Neuronal stem cell (in vitro differentiated cells): ENCODE measurements at regions not wholly inside any gene's neighbourhood (a gene's known extent, or its start where the extent isn't known, plus 50 kb on each side); places are given as distances from the start of the nearest gene placed in this dataset.
"Not testable (repeated sequence)": the region's sequence is repeated elsewhere in the genome, so short reads cannot be mapped to it uniquely, and the experiment has no call there.

Experiments used
- DNase-seq: peaks from one replicate; pipeline ENCODE4 v3.0.0-alpha.2; 2013; ENCODE audit warnings: low spot score
- H2AFZ ChIP-seq: one replicate; pipeline ENCODE4 v1.6.1; 2013; ENCODE audit warnings: mild to moderate bottlenecking, low read length, inconsistent platforms
- H2AK5ac ChIP-seq: 2 replicates; pipeline ENCODE4 v1.6.1; 2013; ENCODE audit warnings: low read depth, mild to moderate bottlenecking, inconsistent platforms, low read length, moderate library complexity, mixed read lengths
- H2BK120ac ChIP-seq: 2 replicates; pipeline ENCODE4 v1.6.1; 2013; ENCODE audit warnings: low read depth, mild to moderate bottlenecking, inconsistent platforms, low read length, moderate library complexity, mixed read lengths
- H2BK12ac ChIP-seq: one replicate; pipeline ENCODE4 v1.6.1; 2013; ENCODE audit warnings: low read length, inconsistent platforms
- H2BK15ac ChIP-seq: 2 replicates; pipeline ENCODE4 v1.6.1; 2013; ENCODE audit warnings: mild to moderate bottlenecking, low read length, inconsistent platforms, mixed read lengths
- H2BK5ac ChIP-seq: one replicate; pipeline ENCODE4 v1.6.1; 2013; ENCODE audit warnings: inconsistent platforms, mild to moderate bottlenecking, low read length, moderate library complexity
- H3K14ac ChIP-seq: one replicate; pipeline ENCODE4 v1.6.1; 2013; ENCODE audit warnings: low read length, inconsistent platforms
- H3K18ac ChIP-seq: 2 replicates; pipeline ENCODE4 v1.6.1; 2013; ENCODE audit warnings: low read length, inconsistent platforms
- H3K23ac ChIP-seq: 2 replicates; pipeline ENCODE4 v1.6.1; 2013; ENCODE audit warnings: low read depth, mild to moderate bottlenecking, mixed read lengths, low read length, inconsistent platforms; ENCODE audit not compliant: poor library complexity
- H3K27ac ChIP-seq: replicated peaks from 3 replicates; pipeline ENCODE4 v1.5.1; 2013; ENCODE audit warnings: low read length, inconsistent platforms
- H3K27me3 ChIP-seq, 3 experiments: 2 replicates each; pipeline ENCODE4 v1.6.1; 2013; ENCODE audit warnings: low read length in 3 of 3, mild to moderate bottlenecking in 2 of 3, inconsistent platforms in 1 of 3, low read depth in 1 of 3, mixed read lengths in 1 of 3, moderate library complexity in 1 of 3; ENCODE audit not compliant: control insufficient read depth in 3 of 3, insufficient read depth in 3 of 3
- H3K36me3 ChIP-seq, 2 donors: replicated peaks in 1 of 2; 2 replicates each; pipeline ENCODE4 v1.6.1; 2013; ENCODE audit warnings: low read length in 2 of 2; ENCODE audit not compliant: control insufficient read depth in 2 of 2, insufficient read depth in 2 of 2
- H3K4ac ChIP-seq: 2 replicates; pipeline ENCODE4 v1.6.1; 2013; ENCODE audit warnings: inconsistent platforms, mild to moderate bottlenecking, low read length, moderate library complexity
- H3K4me1 ChIP-seq, 2 donors: 1 replicate in 1 of 2; 2 replicates in 1 of 2; pipeline ENCODE4 v1.6.1; 2013; ENCODE audit warnings: low read length in 2 of 2, low read depth in 1 of 2; ENCODE audit not compliant: control insufficient read depth in 2 of 2, insufficient read depth in 1 of 2
- H3K4me2 ChIP-seq: one replicate; pipeline ENCODE4 v1.6.1; 2013; ENCODE audit warnings: mild to moderate bottlenecking, low read length, inconsistent platforms; ENCODE audit not compliant: insufficient read depth, poor library complexity, severe bottlenecking
- H3K4me3 ChIP-seq, 2 donors: 2 replicates each; pipeline ENCODE4 v1.5.1; 2013; ENCODE audit warnings: low read length in 2 of 2, mild to moderate bottlenecking in 2 of 2, inconsistent platforms in 1 of 2, moderate library complexity in 1 of 2
- H3K79me1 ChIP-seq: one replicate; pipeline ENCODE4 v1.6.1; 2013; ENCODE audit warnings: low read depth, mild to moderate bottlenecking, inconsistent platforms, low read length, moderate library complexity
- H3K9ac ChIP-seq: one replicate; pipeline ENCODE4 v1.6.1; 2013; ENCODE audit warnings: mild to moderate bottlenecking, low read depth, low read length, inconsistent platforms; ENCODE audit not compliant: poor library complexity
- H3K9me3 ChIP-seq, 2 donors: replicated peaks in 1 of 2; 2 replicates each; pipeline versions ENCODE3 to v1.6.1; 2013; ENCODE audit warnings: low read length in 2 of 2, mild to moderate bottlenecking in 2 of 2, inconsistent platforms in 1 of 2, low read depth in 1 of 2, mixed read lengths in 1 of 2, moderate library complexity in 1 of 2; ENCODE audit not compliant: control insufficient read depth in 2 of 2, insufficient read depth in 1 of 2
- H4K8ac ChIP-seq: one replicate; pipeline ENCODE4 v1.6.1; 2013; ENCODE audit warnings: low read depth, mild to moderate bottlenecking, inconsistent platforms, low read length, moderate library complexity
- H4K91ac ChIP-seq: one replicate; pipeline ENCODE4 v1.6.1; 2013; ENCODE audit warnings: low read length, low read depth, mild to moderate bottlenecking, inconsistent platforms; ENCODE audit not compliant: poor library complexity
- WGBS, 2 donors: extraction: QIAGEN DNeasy Blood & Tissue Kit; methylation state at CpG; one replicate each; pipeline ENCODE4 v1.1.7; 2013; ENCODE audit warnings: missing lambda C conversion rate in 2 of 2, mixed read lengths in 1 of 2; ENCODE audit not compliant: insufficient read length in 2 of 2, insufficient replicate concordance in 1 of 2; ENCODE audit errors: extremely low coverage in 2 of 2; 5-methylcytosine and 5-hydroxymethylcytosine counted together

GRCh38 chr5:157968570-157968969 is 109.6 kb upstream of the CLINT1 start:
- H2BK12ac ChIP-seq, H2AFZ ChIP-seq, H3K4me3 ChIP-seq, H2BK120ac ChIP-seq, H3K23ac ChIP-seq, H3K36me3 ChIP-seq, H3K18ac ChIP-seq, H3K27me3 ChIP-seq, DNase-seq, H3K4me1 ChIP-seq, H3K79me1 ChIP-seq, H2AK5ac ChIP-seq, H3K4ac ChIP-seq, H4K91ac ChIP-seq, H4K8ac ChIP-seq, H3K9ac ChIP-seq, H3K9me3 ChIP-seq, H2BK5ac ChIP-seq, H2BK15ac ChIP-seq, H3K27ac ChIP-seq, H3K14ac ChIP-seq, H3K4me2 ChIP-seq: not testable (repeated sequence)
- WGBS, 2 donors = no CpG with 5 or more reads among the region's 6 CpGs

DNA sequence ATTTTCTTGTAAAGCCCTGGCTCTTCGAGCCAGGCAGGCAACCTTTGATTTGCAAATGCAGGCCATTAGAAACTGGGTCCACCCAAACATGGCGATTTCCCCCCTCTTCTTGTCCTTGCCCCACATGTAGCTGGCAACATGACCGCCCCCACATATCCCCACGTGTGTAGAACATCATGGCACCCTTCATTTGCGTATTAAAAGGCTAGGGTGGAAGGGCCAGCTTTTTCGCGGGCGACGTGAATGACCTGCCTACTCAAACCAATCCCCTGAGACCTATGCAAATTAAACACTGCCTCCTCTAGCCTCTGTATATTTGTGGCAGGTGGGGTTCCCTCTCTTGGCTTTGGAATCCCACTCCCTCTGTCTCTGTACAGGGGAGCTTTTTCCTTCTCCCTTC is 107.0 kb upstream of the CLINT1 start:
- H3K9ac ChIP-seq = no peak overlapping the region
- H4K91ac ChIP-seq = no peak overlapping the region
- DNase-seq = no peak
- H2BK12ac ChIP-seq = no peak overlapping the region
- no peaks in the 10 kb centered on the region for H3K27me3 ChIP-seq
- no peak overlapping the region for H3K14ac ChIP-seq
- H3K4ac ChIP-seq = no peak overlapping the region
- no CpG with 5 or more reads among the region's 9 CpGs for WGBS, 2 donors
- H2AK5ac ChIP-seq = no peak overlapping the region
- H3K79me1 ChIP-seq = no peaks in the 10 kb centered on the region
- no peak overlapping the region for H3K4me2 ChIP-seq
- H3K36me3 ChIP-seq = no peaks in the 10 kb centered on the region
- H2BK5ac ChIP-seq = no peak overlapping the region
- no peak overlapping the region for H3K27ac ChIP-seq
- no peak overlapping the region for H2BK15ac ChIP-seq
- H3K18ac ChIP-seq = no peak overlapping the region
- H3K23ac ChIP-seq = no peak overlapping the region
- H4K8ac ChIP-seq = no peak overlapping the region
- no peak overlapping the region for H2AFZ ChIP-seq
- H3K9me3 ChIP-seq = no peaks in the 10 kb centered on the region
- no peak overlapping the region for H3K4me3 ChIP-seq
- peaks cover 0 to 1% of the 10 kb centered on the region in 2 donors for H3K4me1 ChIP-seq
- no peak overlapping the region for H2BK120ac ChIP-seq

DNA sequence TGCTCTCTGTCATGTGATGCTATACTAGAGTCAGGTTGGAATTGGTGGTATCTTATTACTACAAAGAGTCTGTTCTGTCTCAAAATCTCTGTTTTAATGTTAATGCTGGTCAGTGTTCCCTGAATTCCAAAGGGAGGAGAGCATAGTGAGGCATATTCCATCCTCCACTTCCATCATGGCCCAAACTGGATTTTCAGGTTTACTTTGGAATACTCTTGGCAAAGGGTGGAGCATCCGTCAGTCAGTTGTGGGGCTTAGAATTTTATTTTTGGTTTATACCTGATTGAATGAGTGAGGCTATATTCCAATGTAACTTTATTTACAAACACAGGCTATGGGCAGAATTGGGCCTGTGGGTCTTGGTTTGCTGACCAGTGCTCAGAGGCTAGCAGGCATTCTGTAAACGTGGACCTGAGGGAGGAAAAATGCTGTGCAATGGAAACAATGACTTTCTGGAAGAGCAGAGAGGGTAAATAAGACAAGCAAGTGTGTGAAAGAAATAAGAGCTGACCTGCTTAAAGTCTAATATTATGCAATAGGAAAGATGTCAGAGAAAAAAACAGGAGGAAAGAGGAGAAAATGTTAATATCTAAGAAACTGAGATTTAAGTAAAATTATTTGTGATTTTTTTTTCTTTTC is 106.2 kb upstream of the CLINT1 start:
- no peak overlapping the region for H3K14ac ChIP-seq
- H2AFZ ChIP-seq = no peak overlapping the region
- no peaks in the 10 kb centered on the region for H3K27me3 ChIP-seq
- peaks cover 0 to 1% of the 10 kb centered on the region in 2 donors for H3K4me1 ChIP-seq
- no peak overlapping the region for H2AK5ac ChIP-seq
- H2BK5ac ChIP-seq = no peak overlapping the region
- H3K27ac ChIP-seq = no peak overlapping the region
- no CpG with 5 or more reads among the region's 2 CpGs for WGBS, 2 donors
- H3K79me1 ChIP-seq = no peaks in the 10 kb centered on the region
- no peak overlapping the region for H3K23ac ChIP-seq
- H2BK15ac ChIP-seq = no peak overlapping the region
- H3K4me3 ChIP-seq = no peak overlapping the region
- H3K4me2 ChIP-seq = no peak overlapping the region
- H3K9ac ChIP-seq = no peak overlapping the region
- no peak for DNase-seq
- no peak overlapping the region for H2BK120ac ChIP-seq
- no peak overlapping the region for H3K18ac ChIP-seq
- no peak overlapping the region for H3K4ac ChIP-seq
- H3K36me3 ChIP-seq = no peaks in the 10 kb centered on the region
- H4K91ac ChIP-seq = no peak overlapping the region
- H2BK12ac ChIP-seq = no peak overlapping the region
- H3K9me3 ChIP-seq = no peaks in the 10 kb centered on the region
- no peak overlapping the region for H4K8ac ChIP-seq

GRCh38 chr5:157963761-157964160 is 104.8 kb upstream of the CLINT1 start:
- no peak overlapping the region for H2BK12ac ChIP-seq
- H2BK120ac ChIP-seq = no peak overlapping the region
- no peak overlapping the region for H3K4me2 ChIP-seq
- no peaks in the 10 kb centered on the region for H3K4me1 ChIP-seq
- no peak overlapping the region for H4K8ac ChIP-seq
- WGBS, 2 donors = no CpG with 5 or more reads among the region's 4 CpGs
- H2BK15ac ChIP-seq = no peak overlapping the region
- H3K9ac ChIP-seq = no peak overlapping the region
- H2AK5ac ChIP-seq = no peak overlapping the region
- H4K91ac ChIP-seq = no peak overlapping the region
- no peak overlapping the region for H3K23ac ChIP-seq
- no peak for DNase-seq
- no peak overlapping the region for H2BK5ac ChIP-seq
- H3K27me3 ChIP-seq = no peaks in the 10 kb centered on the region
- H3K27ac ChIP-seq = no peak overlapping the region
- no peak overlapping the region for H2AFZ ChIP-seq
- H3K9me3 ChIP-seq = no peaks in the 10 kb centered on the region
- H3K79me1 ChIP-seq = no peaks in the 10 kb centered on the region
- H3K36me3 ChIP-seq = no peaks in the 10 kb centered on the region
- no peak overlapping the region for H3K18ac ChIP-seq
- no peak overlapping the region for H3K4me3 ChIP-seq
- H3K14ac ChIP-seq = no peak overlapping the region
- H3K4ac ChIP-seq = no peak overlapping the region
